ENCODE measurements at regions not wholly inside any gene's neighbourhood (a gene's known extent, or its start where the extent isn't known, plus 50 kb on each side); places are given as distances from the start of the nearest gene placed in this dataset.

- Mint-ChIP-seq H3K4me1 (ENCODE audit: low read depth) (no peaks in the 10 kb centered on the region), H3K27ac (no peak overlapping the region), H3K36me3 (ENCODE audit: low read depth) (no peaks in the 10 kb centered on the region), H3K27me3 (ENCODE audit: low read depth) (no peaks in the 10 kb centered on the region), H3K4me3 (no peak overlapping the region), H3K9me3 (ENCODE audit: insufficient read depth) (peaks cover 2% of the 10 kb centered on the region)
- ChIA-PET POLR2A (no interaction called here), CTCF (no interaction called here)
- DNase-seq (no peak), ATAC-seq (no peak)
These were observed 485.8 kb downstream of the IRX1 start for GRCh38 chr5:4081466-4081865.

- CTCF ChIA-PET = no interaction called here
- H3K9me3 Mint-ChIP-seq (ENCODE audit: insufficient read depth) = peaks cover 2% of the 10 kb centered on the region
- H3K27me3 Mint-ChIP-seq (ENCODE audit: low read depth) = no peaks in the 10 kb centered on the region
- ATAC-seq = no peak
- H3K4me1 Mint-ChIP-seq (ENCODE audit: low read depth) = no peaks in the 10 kb centered on the region
- no peak for DNase-seq
- no peak overlapping the region for H3K4me3 Mint-ChIP-seq
- H3K27ac Mint-ChIP-seq = no peak overlapping the region
- POLR2A ChIA-PET = no interaction called here
- no peaks in the 10 kb centered on the region for H3K36me3 Mint-ChIP-seq (ENCODE audit: low read depth)
These were observed 487.4 kb downstream of the IRX1 start for GRCh38 chr5:4082966-4083564.

GRCh38 chr5:4083591-4084337, 488.1 kb downstream of the IRX1 start:
- CTCF ChIA-PET = no interaction called here
- H3K27ac Mint-ChIP-seq = no peak overlapping the region
- H3K4me3 Mint-ChIP-seq = no peak overlapping the region

GRCh38 chr5:4086081-4086480, 490.4 kb downstream of the IRX1 start:
- ChIA-PET POLR2A (no interaction called here), CTCF (no interaction called here)
- Mint-ChIP-seq H3K9me3 (ENCODE audit: insufficient read depth) (peaks cover 2% of the 10 kb centered on the region), H3K4me1 (ENCODE audit: low read depth) (no peaks in the 10 kb centered on the region), H3K36me3 (ENCODE audit: low read depth) (no peaks in the 10 kb centered on the region), H3K27me3 (ENCODE audit: low read depth) (no peaks in the 10 kb centered on the region), H3K4me3 (no peak overlapping the region), H3K27ac (no peak overlapping the region)
- DNase-seq = no peak
- ATAC-seq = no peak

More at GRCh38 chr5:4083591-4084337, 488.1 kb downstream of the IRX1 start:
- no peaks in the 10 kb centered on the region for H3K27me3 Mint-ChIP-seq (ENCODE audit: low read depth)
- POLR2A ChIA-PET = no interaction called here
- no peaks in the 10 kb centered on the region for H3K4me1 Mint-ChIP-seq (ENCODE audit: low read depth)
- H3K9me3 Mint-ChIP-seq (ENCODE audit: insufficient read depth) = peaks cover 2% of the 10 kb centered on the region
- DNase-seq (no peak), ATAC-seq (no peak)
- H3K36me3 Mint-ChIP-seq (ENCODE audit: low read depth) = no peaks in the 10 kb centered on the region

GRCh38 chr5:4087110-4087509, 491.5 kb downstream of the IRX1 start:
- DNase-seq = no peak
- H3K27me3 Mint-ChIP-seq (ENCODE audit: low read depth) = no peaks in the 10 kb centered on the region

GRCh38 chr5:4089087-4089486, 493.5 kb downstream of the IRX1 start:
- no peaks in the 10 kb centered on the region for H3K4me1 Mint-ChIP-seq (ENCODE audit: low read depth)
- peaks cover 2% of the 10 kb centered on the region for H3K9me3 Mint-ChIP-seq (ENCODE audit: insufficient read depth)
- H3K27me3 Mint-ChIP-seq (ENCODE audit: low read depth) = no peaks in the 10 kb centered on the region
- DNase-seq (no peak), ATAC-seq (no peak)
- ChIA-PET POLR2A (no interaction called here), CTCF (no interaction called here)
- no peaks in the 10 kb centered on the region for H3K36me3 Mint-ChIP-seq (ENCODE audit: low read depth)
- no peak overlapping the region for H3K4me3 Mint-ChIP-seq
- H3K27ac Mint-ChIP-seq = no peak overlapping the region

More at GRCh38 chr5:4087110-4087509, 491.5 kb downstream of the IRX1 start:
- no peak for ATAC-seq
- POLR2A ChIA-PET = no interaction called here
- Mint-ChIP-seq H3K36me3 (ENCODE audit: low read depth) (no peaks in the 10 kb centered on the region), H3K9me3 (ENCODE audit: insufficient read depth) (peaks cover 2% of the 10 kb centered on the region), H3K4me3 (no peak overlapping the region), H3K4me1 (ENCODE audit: low read depth) (no peaks in the 10 kb centered on the region), H3K27ac (no peak overlapping the region)
- CTCF ChIA-PET = no interaction called here

- no peak overlapping the region for H3K4me3 Mint-ChIP-seq
- H3K4me1 Mint-ChIP-seq (ENCODE audit: low read depth) = no peaks in the 10 kb centered on the region
- POLR2A ChIA-PET = no interaction called here
- ATAC-seq (no peak), DNase-seq (no peak)
- H3K9me3 Mint-ChIP-seq (ENCODE audit: insufficient read depth) = no peaks in the 10 kb centered on the region
- no peak overlapping the region for H3K27ac Mint-ChIP-seq
- CTCF ChIA-PET = no interaction called here
- H3K36me3 Mint-ChIP-seq (ENCODE audit: low read depth) = no peaks in the 10 kb centered on the region
- H3K27me3 Mint-ChIP-seq (ENCODE audit: low read depth) = no peaks in the 10 kb centered on the region
These were observed 497.6 kb downstream of the IRX1 start for GRCh38 chr5:4093236-4093635.

GRCh38 chr5:4093970-4094369, 498.3 kb downstream of the IRX1 start:
- Mint-ChIP-seq H3K27ac (no peak overlapping the region), H3K9me3 (ENCODE audit: insufficient read depth) (no peaks in the 10 kb centered on the region), H3K36me3 (ENCODE audit: low read depth) (no peaks in the 10 kb centered on the region), H3K27me3 (ENCODE audit: low read depth) (no peaks in the 10 kb centered on the region), H3K4me3 (no peak overlapping the region), H3K4me1 (ENCODE audit: low read depth) (no peaks in the 10 kb centered on the region)
- POLR2A ChIA-PET = no interaction called here
- no peak for DNase-seq
- CTCF ChIA-PET = no interaction called here
- no peak for ATAC-seq

GRCh38 chr5:4095918-4096630, 500.4 kb downstream of the IRX1 start:
- CTCF ChIA-PET = no interaction called here

GRCh38 chr5:4097199-4097598, 501.6 kb downstream of the IRX1 start:
- CTCF ChIA-PET = no interaction called here

More at GRCh38 chr5:4095918-4096630, 500.4 kb downstream of the IRX1 start:
- H3K36me3 Mint-ChIP-seq (ENCODE audit: low read depth) = no peaks in the 10 kb centered on the region
- no peak overlapping the region for H3K4me3 Mint-ChIP-seq
- H3K4me1 Mint-ChIP-seq (ENCODE audit: low read depth) = no peaks in the 10 kb centered on the region
- no peak for ATAC-seq
- no peaks in the 10 kb centered on the region for H3K27me3 Mint-ChIP-seq (ENCODE audit: low read depth)
- DNase-seq = no peak
- no peaks in the 10 kb centered on the region for H3K9me3 Mint-ChIP-seq (ENCODE audit: insufficient read depth)
- no peak overlapping the region for H3K27ac Mint-ChIP-seq
- POLR2A ChIA-PET = no interaction called here

GRCh38 chr5:4098226-4098625, 502.6 kb downstream of the IRX1 start:
- H3K27ac Mint-ChIP-seq = no peak overlapping the region
- no peak overlapping the region for H3K4me3 Mint-ChIP-seq
- no peak for DNase-seq
- H3K36me3 Mint-ChIP-seq (ENCODE audit: low read depth) = no peaks in the 10 kb centered on the region
- ChIA-PET POLR2A (no interaction called here), CTCF (no interaction called here)
- no peak for ATAC-seq
- H3K27me3 Mint-ChIP-seq (ENCODE audit: low read depth) = no peaks in the 10 kb centered on the region
- H3K4me1 Mint-ChIP-seq (ENCODE audit: low read depth) = no peaks in the 10 kb centered on the region
- H3K9me3 Mint-ChIP-seq (ENCODE audit: insufficient read depth) = no peaks in the 10 kb centered on the region

More at GRCh38 chr5:4097199-4097598, 501.6 kb downstream of the IRX1 start:
- H3K9me3 Mint-ChIP-seq (ENCODE audit: insufficient read depth) = no peaks in the 10 kb centered on the region
- H3K4me1 Mint-ChIP-seq (ENCODE audit: low read depth) = no peaks in the 10 kb centered on the region
- H3K27ac Mint-ChIP-seq = no peak overlapping the region
- no peak overlapping the region for H3K4me3 Mint-ChIP-seq
- DNase-seq (no peak), ATAC-seq (no peak)
- POLR2A ChIA-PET = no interaction called here
- H3K27me3 Mint-ChIP-seq (ENCODE audit: low read depth) = no peaks in the 10 kb centered on the region
- H3K36me3 Mint-ChIP-seq (ENCODE audit: low read depth) = no peaks in the 10 kb centered on the region

GRCh38 chr5:4099386-4099785, 503.8 kb downstream of the IRX1 start:
- ATAC-seq (no peak), DNase-seq (no peak)
- Mint-ChIP-seq H3K27me3 (ENCODE audit: low read depth) (no peaks in the 10 kb centered on the region), H3K4me3 (no peak overlapping the region), H3K36me3 (ENCODE audit: low read depth) (no peaks in the 10 kb centered on the region), H3K4me1 (ENCODE audit: low read depth) (no peaks in the 10 kb centered on the region), H3K27ac (no peak overlapping the region), H3K9me3 (ENCODE audit: insufficient read depth) (no peaks in the 10 kb centered on the region)
- ChIA-PET POLR2A (no interaction called here), CTCF (no interaction called here)
